Nucleus accumbens (tissue), 56 donors: ENCODE measurements at regions not wholly inside any gene's neighbourhood (a gene's known extent, or its start where the extent isn't known, plus 50 kb on each side); places are given as distances from the start of the nearest gene placed in this dataset.
"Not testable (repeated sequence)": the region's sequence is repeated elsewhere in the genome, so short reads cannot be mapped to it uniquely, and the experiment has no call there.

ENCODE experiments used
- DNase-seq, 56 donors: peaks; one replicate each; lab custom pipeline; 2025; lab: John Stamatoyannopoulos, UW

GRCh38 chr12:83801972-83802371 is 1110.6 kb downstream of the SLC6A15 start:
- no peak for DNase-seq

DNA sequence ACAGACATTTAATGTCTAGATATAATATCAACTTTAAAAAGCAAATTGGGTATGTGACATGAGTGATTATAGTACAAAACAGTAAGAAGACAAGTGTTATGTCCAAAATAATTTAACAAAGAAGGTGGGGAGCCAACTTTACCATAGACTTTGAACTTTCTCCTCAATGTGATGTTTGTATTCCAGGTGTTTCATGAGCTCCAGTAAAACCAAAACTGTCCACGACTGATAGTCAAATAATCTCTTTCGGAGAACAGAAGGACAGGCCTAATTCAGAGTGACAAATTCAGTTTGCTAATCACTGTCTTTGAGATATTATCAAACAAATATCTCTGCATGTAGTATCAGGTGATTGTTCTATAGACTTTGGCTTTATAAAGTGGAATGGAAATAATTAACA is 1112.6 kb downstream of the SLC6A15 start:
- no peak for DNase-seq

- no peak for DNase-seq
Observed at GRCh38 chr12:83796531-83796930, 1109.8 kb downstream of the TMTC2 start.

GRCh38 chr12:83793616-83794015 is 1106.9 kb downstream of the TMTC2 start:
- no peak for DNase-seq

- DNase-seq = no peak
Observed at GRCh38 chr12:83784298-83784890, 1097.7 kb downstream of the TMTC2 start.

DNA sequence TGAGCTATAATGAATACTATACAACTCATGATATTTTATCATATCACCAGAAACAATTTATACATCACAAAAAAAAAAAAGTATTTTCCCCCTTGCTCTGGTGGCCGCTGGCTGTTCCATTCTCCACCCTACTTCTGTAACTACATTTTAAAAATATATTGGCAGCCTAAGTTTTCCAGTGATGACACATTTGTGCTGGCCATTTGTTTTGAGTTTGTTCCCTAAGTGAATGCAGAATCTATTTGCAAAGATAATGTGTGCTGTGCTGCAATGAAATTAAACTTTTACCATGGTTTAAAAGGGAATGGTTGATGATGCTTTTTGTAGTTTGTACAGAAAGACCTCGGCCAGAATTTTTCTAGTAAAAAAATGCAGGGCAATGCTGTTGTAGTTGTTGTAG is 1092.8 kb downstream of the TMTC2 start:
- DNase-seq = no peak

- DNase-seq = no peak
Observed at GRCh38 chr12:83769151-83769550, 1082.4 kb downstream of the TMTC2 start.

DNA sequence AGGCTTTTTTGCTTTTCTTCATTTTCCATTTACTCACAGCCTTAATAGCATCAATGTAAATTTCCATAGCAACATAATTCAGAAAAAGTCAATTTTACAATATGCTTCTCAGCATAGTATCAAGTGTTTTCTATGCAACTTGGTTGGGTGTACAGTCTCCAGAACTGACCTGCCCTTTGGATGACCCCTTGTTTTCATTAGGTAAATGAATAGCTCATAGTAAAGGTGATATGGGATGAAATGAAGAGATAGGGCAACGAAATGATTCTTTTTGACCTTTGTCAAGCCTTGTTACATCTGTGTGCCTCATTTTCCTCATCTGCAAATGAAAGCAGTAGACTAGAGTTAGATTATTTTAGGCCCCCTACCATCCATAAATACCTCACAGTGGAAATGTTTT is 1081.0 kb downstream of the TMTC2 start:
- DNase-seq = no peak

DNA sequence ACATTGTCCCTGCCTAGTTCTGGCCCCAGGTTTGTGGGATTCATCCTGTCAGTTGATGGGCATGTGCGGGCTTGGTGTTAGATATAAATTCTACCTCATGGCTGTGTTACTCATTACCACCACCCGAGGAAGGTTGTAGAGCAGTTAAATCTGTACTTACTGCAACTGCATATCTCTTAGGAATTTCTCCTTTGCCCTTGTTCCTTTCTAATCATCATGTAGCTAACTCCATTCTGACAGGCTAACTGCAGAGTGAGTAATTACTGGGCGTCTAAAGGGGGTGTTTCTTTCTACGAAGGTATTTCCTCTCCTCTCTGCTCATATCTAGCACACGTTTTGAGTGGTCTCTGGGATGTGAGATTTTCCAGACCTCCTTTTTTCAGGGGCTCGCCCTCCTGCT is 1076.7 kb downstream of the TMTC2 start:
- DNase-seq = no peak

- no peak for DNase-seq
Observed at GRCh38 chr12:83759906-83760305, 1073.2 kb downstream of the TMTC2 start.

DNA sequence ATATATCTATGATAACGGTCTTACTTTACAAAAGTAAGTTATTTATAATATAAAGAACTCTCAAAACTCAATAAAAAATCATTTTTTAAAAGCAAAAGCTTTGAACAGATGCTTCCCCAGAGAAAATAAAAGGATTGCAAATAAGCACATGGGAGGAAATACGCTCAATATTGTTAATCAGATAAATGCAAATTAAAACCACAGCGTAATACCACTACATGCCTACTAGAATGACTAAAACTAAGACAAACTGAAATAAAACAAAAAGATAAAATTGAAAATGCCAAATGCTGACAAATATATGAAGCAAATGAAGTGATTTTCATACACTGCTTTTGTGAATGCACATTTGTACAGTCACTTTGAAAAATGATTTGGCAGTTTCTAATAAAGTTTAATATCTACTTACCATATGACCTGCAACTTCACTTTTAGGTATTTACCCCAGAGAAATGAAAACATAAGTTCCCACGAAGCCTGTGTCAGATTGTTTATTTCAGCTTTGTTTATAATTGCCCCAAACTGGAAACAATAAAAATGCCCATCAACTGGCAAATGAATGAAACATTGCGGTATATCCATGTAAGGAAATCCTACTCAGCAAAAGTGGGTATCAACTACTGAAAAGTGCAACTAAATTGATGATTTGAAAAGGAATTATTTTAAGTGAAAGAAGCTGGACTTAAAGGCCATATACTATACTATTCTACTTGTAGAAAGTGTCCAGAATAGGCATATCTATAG is 1072.4 kb downstream of the TMTC2 start:
- no peak for DNase-seq

DNA sequence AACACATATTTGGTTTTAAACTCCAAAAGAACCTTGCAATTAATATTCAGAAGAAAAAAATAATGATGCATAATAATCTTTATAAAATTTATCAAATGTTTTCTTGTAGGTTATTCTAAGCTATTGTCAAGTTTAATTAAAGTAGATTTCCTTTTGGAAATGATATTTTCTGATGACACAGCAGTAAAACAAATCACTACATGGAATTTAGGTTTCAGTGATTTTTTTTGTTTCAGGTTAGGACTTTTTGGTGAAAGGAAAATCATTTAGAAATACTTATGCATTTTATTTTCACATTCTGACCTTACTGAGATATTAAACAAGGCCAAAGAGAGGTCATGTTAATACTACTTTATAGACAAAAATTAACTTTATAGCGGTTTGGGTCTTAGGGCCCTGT is 1067.2 kb downstream of the TMTC2 start:
- DNase-seq = no peak

GRCh38 chr12:83753205-83753604 is 1066.5 kb downstream of the TMTC2 start:
- DNase-seq = no peak

DNA sequence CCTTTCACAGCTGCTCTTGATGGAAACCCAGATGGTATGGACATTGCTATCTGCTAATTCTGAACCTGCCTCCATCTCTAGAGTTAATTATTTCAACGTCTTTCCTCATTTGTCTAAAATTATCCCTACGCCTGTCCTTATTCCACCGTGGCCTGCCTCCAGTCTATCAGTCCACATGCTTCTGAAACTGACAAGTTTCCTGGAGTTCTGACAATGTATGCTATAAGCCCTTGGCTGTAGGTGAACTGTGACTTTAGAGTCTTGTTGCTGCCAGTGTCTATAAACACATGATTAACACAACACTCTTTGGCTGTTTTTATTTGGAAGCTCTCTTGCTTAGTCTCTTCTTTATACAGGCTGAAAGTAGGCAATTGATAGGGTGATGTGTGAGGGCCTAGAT is 1052.9 kb downstream of the TMTC2 start:
- DNase-seq = no peak

GRCh38 chr12:83710851-83711250 is 1024.1 kb downstream of the TMTC2 start:
- no peak for DNase-seq

GRCh38 chr12:83709899-83710298 is 1023.2 kb downstream of the TMTC2 start:
- DNase-seq = no peak

DNA sequence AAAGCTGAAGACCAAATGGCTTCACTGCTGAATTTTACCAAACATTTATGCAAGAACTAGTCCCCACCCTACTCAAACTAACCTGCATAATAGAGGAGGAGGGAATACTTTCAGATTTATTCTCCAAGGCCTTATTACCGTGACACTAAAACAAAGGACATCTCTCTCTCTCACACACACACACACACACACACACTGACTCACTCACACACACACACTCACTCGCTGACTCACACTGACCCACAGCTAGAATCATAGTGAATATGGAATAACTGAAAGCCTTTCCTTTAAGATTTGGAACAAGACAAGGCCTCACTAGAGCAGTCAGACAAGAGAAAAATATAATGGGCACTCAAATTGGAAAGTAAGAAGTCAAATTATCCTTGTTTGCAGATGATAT is 1014.1 kb downstream of the TMTC2 start:
- no peak for DNase-seq

- not testable (repeated sequence) for DNase-seq
Observed at GRCh38 chr12:83696311-83696710, 1009.6 kb downstream of the TMTC2 start.

DNA sequence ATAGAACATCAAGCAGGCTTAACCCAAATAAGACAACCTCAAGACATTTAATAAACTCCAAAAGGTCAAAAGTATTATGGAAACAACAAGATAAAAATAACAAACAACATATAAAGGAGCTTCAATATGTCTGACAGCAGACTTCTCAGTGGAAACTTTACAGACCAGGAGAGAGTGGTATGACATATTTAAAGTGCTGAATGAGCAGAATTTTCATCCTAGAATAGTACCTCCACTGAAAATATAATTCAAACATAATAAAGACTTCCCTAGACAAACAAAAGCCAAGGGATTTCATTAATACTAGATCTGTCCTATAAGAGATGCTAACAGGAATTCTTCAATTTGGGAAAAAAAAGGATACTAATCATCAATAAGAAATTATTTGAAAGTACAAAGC is 1005.0 kb downstream of the TMTC2 start:
- no peak for DNase-seq

GRCh38 chr12:83690465-83690864 is 1003.8 kb downstream of the TMTC2 start:
- no peak for DNase-seq

DNA sequence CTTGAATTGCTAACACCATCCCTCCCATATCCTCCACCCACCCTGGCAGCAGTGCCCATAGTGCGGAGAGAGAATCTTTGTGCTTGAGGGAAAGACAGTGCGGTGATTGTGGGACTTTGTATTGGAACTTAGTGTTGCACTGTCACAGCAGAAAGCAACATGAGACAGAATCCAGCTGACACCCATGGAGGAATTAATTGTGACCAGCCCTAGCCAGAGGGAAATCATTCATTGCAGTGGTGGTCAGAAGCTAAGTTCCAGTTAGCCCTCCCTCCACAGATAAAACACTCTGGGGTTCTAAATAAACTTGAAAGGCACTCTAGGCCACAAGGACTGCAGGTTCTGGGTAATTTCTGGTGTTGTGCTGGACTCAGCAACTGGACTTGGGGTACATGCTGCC is 1002.6 kb downstream of the TMTC2 start:
- no peak for DNase-seq

- DNase-seq = no peak
Observed at GRCh38 chr12:83676781-83677295, 990.1 kb downstream of the TMTC2 start.
